ENCODE measurements at regions not wholly inside any gene's neighbourhood (a gene's known extent, or its start where the extent isn't known, plus 50 kb on each side); places are given as distances from the start of the nearest gene placed in this dataset.

GRCh38 chr2:54042897-54043620 lies 72.3 kb upstream of the PSME4 start (continued):
- TF ChIP-seq CTCF (IDR thresholded peaks at IDR 0.05; ENCODE audit: control extremely low read depth in 1 of 3, insufficient read depth in 1 of 3, low read depth in 1 of 3, low read length in 3 of 3) (no peak), FOSL1 (IDR thresholded peaks at IDR 0.05; ENCODE audit: insufficient read depth, low read depth, low read length) (no peak), BACH1 (IDR thresholded peaks at IDR 0.05; ENCODE audit: low read length) (no peak), CTBP2 (IDR thresholded peaks at IDR 0.05; ENCODE audit: borderline replicate concordance, insufficient read depth, insufficient read length, low read length) (no peak), RFX5 (IDR thresholded peaks at IDR 0.05; ENCODE audit: borderline replicate concordance, low read depth, low read length) (no peak), POLR2AphosphoS5 (IDR thresholded peaks at IDR 0.05; ENCODE audit: low read depth, low read length) (no peak), RXRA (IDR thresholded peaks at IDR 0.05; ENCODE audit: insufficient read depth, low read depth, low read length) (no peak), ASH2L (IDR thresholded peaks at IDR 0.05; ENCODE audit: low read length) (no peak)

Measured in H1 (cell line).